OCI-LY3 (cell line): ENCODE measurements at regions not wholly inside any gene's neighbourhood (a gene's known extent, or its start where the extent isn't known, plus 50 kb on each side); places are given as distances from the start of the nearest gene placed in this dataset.

Experiments
- EZH2phosphoT487 ChIP-seq: fragments of 200-600 bp; shearing (Covaris generic); IDR thresholded peaks from 2 replicates; pipeline ENCODE4 v1.6.1; 2018; ENCODE audit warnings: antibody characterized with exemption, mixed run types, low read depth
- TF ChIP-seq, protein P1 (sequence below): fragments of 200-600, 300-600 bp; sonication (generic); IDR thresholded peaks from 2 replicates; pipeline ENCODE4 v1.5.1; 2014; ENCODE audit warnings: antibody characterized with exemption, low read length, low read depth

- TF ChIP-seq, protein P1, sequence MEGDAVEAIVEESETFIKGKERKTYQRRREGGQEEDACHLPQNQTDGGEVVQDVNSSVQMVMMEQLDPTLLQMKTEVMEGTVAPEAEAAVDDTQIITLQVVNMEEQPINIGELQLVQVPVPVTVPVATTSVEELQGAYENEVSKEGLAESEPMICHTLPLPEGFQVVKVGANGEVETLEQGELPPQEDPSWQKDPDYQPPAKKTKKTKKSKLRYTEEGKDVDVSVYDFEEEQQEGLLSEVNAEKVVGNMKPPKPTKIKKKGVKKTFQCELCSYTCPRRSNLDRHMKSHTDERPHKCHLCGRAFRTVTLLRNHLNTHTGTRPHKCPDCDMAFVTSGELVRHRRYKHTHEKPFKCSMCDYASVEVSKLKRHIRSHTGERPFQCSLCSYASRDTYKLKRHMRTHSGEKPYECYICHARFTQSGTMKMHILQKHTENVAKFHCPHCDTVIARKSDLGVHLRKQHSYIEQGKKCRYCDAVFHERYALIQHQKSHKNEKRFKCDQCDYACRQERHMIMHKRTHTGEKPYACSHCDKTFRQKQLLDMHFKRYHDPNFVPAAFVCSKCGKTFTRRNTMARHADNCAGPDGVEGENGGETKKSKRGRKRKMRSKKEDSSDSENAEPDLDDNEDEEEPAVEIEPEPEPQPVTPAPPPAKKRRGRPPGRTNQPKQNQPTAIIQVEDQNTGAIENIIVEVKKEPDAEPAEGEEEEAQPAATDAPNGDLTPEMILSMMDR, result no peak
- TF ChIP-seq EZH2phosphoT487, result no peak
Measured at GRCh38 chr4:4711902-4712301, 147.6 kb upstream of the MSX1 start.
